ENCODE measurements at regions not wholly inside any gene's neighbourhood (a gene's known extent, or its start where the extent isn't known, plus 50 kb on each side); places are given as distances from the start of the nearest gene placed in this dataset.
A peak's percentile ranks its signal among the peaks of the same experiment; 100 is the strongest.

DNA sequence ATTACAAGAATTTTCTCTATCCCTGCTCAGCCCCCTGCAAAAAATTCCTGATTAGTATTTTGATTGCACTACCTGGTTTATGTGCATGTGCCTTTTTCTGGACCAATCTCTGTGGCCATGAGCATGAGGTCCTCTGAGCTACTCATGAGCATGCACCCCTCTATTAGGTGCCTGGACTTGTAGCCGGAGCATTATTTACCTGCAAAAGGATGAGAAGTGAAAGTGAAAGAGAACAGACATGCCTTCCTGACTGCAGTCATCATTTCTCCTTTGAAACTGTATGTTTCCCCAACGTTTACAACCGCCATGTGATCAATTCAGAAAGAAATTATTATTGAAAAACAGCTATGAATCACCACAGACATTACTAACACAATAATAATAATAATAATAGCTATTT is 1008.8 kb downstream of the ROBO2 start:
- Histone ChIP-seq H3K79me2 (ENCODE audit: control insufficient read depth, insufficient read depth, low read length) (no peaks in the 10 kb centered on the region), H3K27ac (ENCODE audit: insufficient read depth, low read length) (no peak overlapping the region), H3K4me2 (ENCODE audit: extremely low read depth, insufficient read depth, low read length) (peak overlapping the region; percentile 5), H3K9me3 (ENCODE audit: control insufficient read depth, insufficient read depth, low read depth, low read length) (no peaks in the 10 kb centered on the region), H3K36me3 (ENCODE audit: control insufficient read depth, insufficient read depth, low read length) (no peaks in the 10 kb centered on the region), H3K9ac (ENCODE audit: insufficient read depth, low read length) (no peak overlapping the region), H2AFZ (ENCODE audit: low read length) (no peak overlapping the region), H3K4me1 (ENCODE audit: control insufficient read depth, extremely low read depth, insufficient read depth, low read length) (no peaks in the 10 kb centered on the region), H3K4me3 (replicated peaks in 1 of 4; ENCODE audit: control extremely low read depth in 1 of 4, insufficient read depth in 1 of 4, low read depth in 3 of 4, low read length in 4 of 4) (no peak overlapping the region), H4K20me1 (ENCODE audit: control insufficient read depth, extremely low read depth, insufficient read depth, low read length) (no peaks in the 10 kb centered on the region), H3K27me3 (ENCODE audit: control insufficient read depth, insufficient read depth, low read length) (no peaks in the 10 kb centered on the region)
- DNase-seq (ENCODE audit: low read depth in 2 of 2): no peak
- TF ChIP-seq, protein P1, sequence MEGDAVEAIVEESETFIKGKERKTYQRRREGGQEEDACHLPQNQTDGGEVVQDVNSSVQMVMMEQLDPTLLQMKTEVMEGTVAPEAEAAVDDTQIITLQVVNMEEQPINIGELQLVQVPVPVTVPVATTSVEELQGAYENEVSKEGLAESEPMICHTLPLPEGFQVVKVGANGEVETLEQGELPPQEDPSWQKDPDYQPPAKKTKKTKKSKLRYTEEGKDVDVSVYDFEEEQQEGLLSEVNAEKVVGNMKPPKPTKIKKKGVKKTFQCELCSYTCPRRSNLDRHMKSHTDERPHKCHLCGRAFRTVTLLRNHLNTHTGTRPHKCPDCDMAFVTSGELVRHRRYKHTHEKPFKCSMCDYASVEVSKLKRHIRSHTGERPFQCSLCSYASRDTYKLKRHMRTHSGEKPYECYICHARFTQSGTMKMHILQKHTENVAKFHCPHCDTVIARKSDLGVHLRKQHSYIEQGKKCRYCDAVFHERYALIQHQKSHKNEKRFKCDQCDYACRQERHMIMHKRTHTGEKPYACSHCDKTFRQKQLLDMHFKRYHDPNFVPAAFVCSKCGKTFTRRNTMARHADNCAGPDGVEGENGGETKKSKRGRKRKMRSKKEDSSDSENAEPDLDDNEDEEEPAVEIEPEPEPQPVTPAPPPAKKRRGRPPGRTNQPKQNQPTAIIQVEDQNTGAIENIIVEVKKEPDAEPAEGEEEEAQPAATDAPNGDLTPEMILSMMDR (conservative IDR thresholded peaks at IDR 0.05 in 1 of 2, IDR thresholded peaks at IDR 0.05 in 1 of 2; ENCODE audit: low read depth in 1 of 2, low read length in 2 of 2): no peak
- no peak for TF ChIP-seq EZH2 (IDR thresholded peaks at IDR 0.05; ENCODE audit: low read length, missing control alignments)

DNA sequence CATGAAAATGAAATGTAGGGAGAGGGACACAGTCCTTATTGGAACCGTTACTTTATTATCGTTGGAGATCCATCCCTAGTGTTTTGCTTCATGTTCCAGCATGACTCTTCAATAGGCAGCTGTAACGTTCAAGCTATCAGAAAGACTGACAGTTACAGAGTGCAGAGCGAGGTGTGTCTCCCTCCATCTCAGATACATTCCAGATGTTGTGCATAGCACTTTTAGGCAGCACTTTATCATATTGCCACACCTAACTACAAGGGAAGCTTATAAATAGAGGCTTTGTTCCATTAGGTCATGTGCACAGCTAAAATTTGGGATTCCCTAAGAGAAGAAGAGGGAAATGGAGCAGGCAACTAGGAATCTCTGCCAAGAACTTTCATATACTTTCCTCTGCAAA is 1009.6 kb downstream of the ROBO2 start:
- H3K4me1 ChIP-seq (ENCODE audit: control insufficient read depth, extremely low read depth, insufficient read depth, low read length): no peaks in the 10 kb centered on the region
- H3K9ac ChIP-seq (ENCODE audit: insufficient read depth, low read length): no peak overlapping the region
- no peaks in the 10 kb centered on the region for H3K79me2 ChIP-seq (ENCODE audit: control insufficient read depth, insufficient read depth, low read length)
- DNase-seq (ENCODE audit: low read depth in 2 of 2): no peak
- TF ChIP-seq EZH2 (IDR thresholded peaks at IDR 0.05; ENCODE audit: low read length, missing control alignments): no peak
- TF ChIP-seq, protein P1 (conservative IDR thresholded peaks at IDR 0.05 in 1 of 2, IDR thresholded peaks at IDR 0.05 in 1 of 2; ENCODE audit: low read depth in 1 of 2, low read length in 2 of 2): no peak
- no peaks in the 10 kb centered on the region for H3K9me3 ChIP-seq (ENCODE audit: control insufficient read depth, insufficient read depth, low read depth, low read length)
- no peaks in the 10 kb centered on the region for H3K27me3 ChIP-seq (ENCODE audit: control insufficient read depth, insufficient read depth, low read length)
- H3K4me2 ChIP-seq (ENCODE audit: extremely low read depth, insufficient read depth, low read length): no peak overlapping the region
- H4K20me1 ChIP-seq (ENCODE audit: control insufficient read depth, extremely low read depth, insufficient read depth, low read length): no peaks in the 10 kb centered on the region
- no peak overlapping the region for H2AFZ ChIP-seq (ENCODE audit: low read length)
- H3K4me3 ChIP-seq (replicated peaks in 1 of 4; ENCODE audit: control extremely low read depth in 1 of 4, insufficient read depth in 1 of 4, low read depth in 3 of 4, low read length in 4 of 4): no peak overlapping the region
- no peaks in the 10 kb centered on the region for H3K36me3 ChIP-seq (ENCODE audit: control insufficient read depth, insufficient read depth, low read length)
- no peak overlapping the region for H3K27ac ChIP-seq (ENCODE audit: insufficient read depth, low read length)

DNA sequence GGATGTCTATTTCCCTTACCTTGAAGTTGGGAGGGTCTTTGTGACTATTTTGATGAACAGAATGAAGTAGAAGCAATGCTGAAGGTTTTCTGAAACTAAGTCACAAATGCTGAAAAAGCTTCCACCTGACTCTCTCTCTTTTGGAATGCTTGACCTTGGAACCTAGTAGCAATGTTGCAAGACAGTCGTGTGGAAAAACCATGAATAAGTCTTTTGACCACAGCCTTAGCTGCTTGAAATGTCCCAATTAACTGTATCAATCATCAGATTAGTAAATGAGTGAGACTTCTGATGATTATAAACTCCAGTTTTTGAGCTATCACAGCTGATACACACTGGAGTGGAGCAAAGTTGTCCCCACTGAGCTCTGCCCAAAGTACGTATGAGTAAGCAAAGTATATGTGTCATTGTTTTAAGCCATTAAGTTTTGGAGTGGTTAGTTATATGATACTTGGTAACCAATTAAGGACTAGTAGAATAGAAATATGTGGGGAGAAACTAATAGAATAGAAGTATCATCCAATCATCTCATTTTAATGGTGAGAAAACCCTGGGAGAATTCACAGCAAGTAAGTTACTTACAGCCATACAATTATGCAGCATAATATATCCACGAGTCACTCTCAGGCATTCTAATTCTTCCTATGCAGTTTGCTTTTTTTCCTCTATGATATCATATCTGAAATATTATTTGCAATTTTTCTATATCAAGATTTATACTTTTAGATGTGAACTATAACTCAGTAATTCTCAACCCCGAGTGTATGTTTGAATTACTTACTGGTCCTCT is 1010.6 kb downstream of the ROBO2 start:
- Histone ChIP-seq H3K4me2 (ENCODE audit: extremely low read depth, insufficient read depth, low read length) (no peak overlapping the region), H3K4me1 (ENCODE audit: control insufficient read depth, extremely low read depth, insufficient read depth, low read length) (no peaks in the 10 kb centered on the region), H3K4me3 (replicated peaks in 1 of 4; ENCODE audit: control extremely low read depth in 1 of 4, insufficient read depth in 1 of 4, low read depth in 3 of 4, low read length in 4 of 4) (no peak overlapping the region), H2AFZ (ENCODE audit: low read length) (no peak overlapping the region), H3K9me3 (ENCODE audit: control insufficient read depth, insufficient read depth, low read depth, low read length) (no peaks in the 10 kb centered on the region), H3K27me3 (ENCODE audit: control insufficient read depth, insufficient read depth, low read length) (no peaks in the 10 kb centered on the region), H4K20me1 (ENCODE audit: control insufficient read depth, extremely low read depth, insufficient read depth, low read length) (no peaks in the 10 kb centered on the region), H3K79me2 (ENCODE audit: control insufficient read depth, insufficient read depth, low read length) (no peaks in the 10 kb centered on the region), H3K27ac (ENCODE audit: insufficient read depth, low read length) (no peak overlapping the region), H3K36me3 (ENCODE audit: control insufficient read depth, insufficient read depth, low read length) (no peaks in the 10 kb centered on the region), H3K9ac (ENCODE audit: insufficient read depth, low read length) (no peak overlapping the region)
- TF ChIP-seq, protein P1 (conservative IDR thresholded peaks at IDR 0.05 in 1 of 2, IDR thresholded peaks at IDR 0.05 in 1 of 2; ENCODE audit: low read depth in 1 of 2, low read length in 2 of 2): no peak
- no peak for TF ChIP-seq EZH2 (IDR thresholded peaks at IDR 0.05; ENCODE audit: low read length, missing control alignments)
- peak; percentile 30 to 38 for DNase-seq (ENCODE audit: low read depth in 2 of 2)

Measured in fibroblast of lung (primary cell).